B cell (primary cell): ENCODE measurements at regions not wholly inside any gene's neighbourhood (a gene's known extent, or its start where the extent isn't known, plus 50 kb on each side); places are given as distances from the start of the nearest gene placed in this dataset.

Experiments used
- CTCF ChIP-seq: fragments of 200-600 bp; IDR thresholded peaks from one replicate; pipeline ENCODE4 v1.8.0; 2022; ENCODE audit warnings: antibody characterized with exemption, mild to moderate bottlenecking
- EZH2 ChIP-seq: IDR thresholded peaks from 2 replicates; pipeline ENCODE4 v1.6.1; 2012; ENCODE audit warnings: borderline replicate concordance, low read depth, mild to moderate bottlenecking, moderate library complexity, low read length; ENCODE audit not compliant: insufficient read depth, poor library complexity, severe bottlenecking

- TF ChIP-seq CTCF (no peak), EZH2 (no peak)
These were observed 124.4 kb upstream of the LUZP2 start for GRCh38 chr11:24372491-24372890.
